NB4 (cell line): ENCODE measurements at regions not wholly inside any gene's neighbourhood (a gene's known extent, or its start where the extent isn't known, plus 50 kb on each side); places are given as distances from the start of the nearest gene placed in this dataset.

Experiments used
- CTCF ChIP-seq: IDR thresholded peaks from one replicate; pipeline ENCODE4 v1.5.1; 2012; ENCODE audit warnings: low read depth, low read length
- MAX ChIP-seq: IDR thresholded peaks from 2 replicates; pipeline ENCODE4 v1.6.1; 2011; ENCODE audit warnings: low read depth, low read length
- POLR2A ChIP-seq: IDR thresholded peaks from 2 replicates; pipeline ENCODE4 v1.6.1; 2011; ENCODE audit warnings: mild to moderate bottlenecking; ENCODE audit not compliant: insufficient read length; ENCODE audit errors: extremely low read depth

- TF ChIP-seq CTCF (no peak), MAX (no peak), POLR2A (no peak)
Measured at GRCh38 chr2:163436963-163437362, 298.8 kb downstream of the FIGN start.
